ENCODE measurements at regions not wholly inside any gene's neighbourhood (a gene's known extent, or its start where the extent isn't known, plus 50 kb on each side); places are given as distances from the start of the nearest gene placed in this dataset.

DNA sequence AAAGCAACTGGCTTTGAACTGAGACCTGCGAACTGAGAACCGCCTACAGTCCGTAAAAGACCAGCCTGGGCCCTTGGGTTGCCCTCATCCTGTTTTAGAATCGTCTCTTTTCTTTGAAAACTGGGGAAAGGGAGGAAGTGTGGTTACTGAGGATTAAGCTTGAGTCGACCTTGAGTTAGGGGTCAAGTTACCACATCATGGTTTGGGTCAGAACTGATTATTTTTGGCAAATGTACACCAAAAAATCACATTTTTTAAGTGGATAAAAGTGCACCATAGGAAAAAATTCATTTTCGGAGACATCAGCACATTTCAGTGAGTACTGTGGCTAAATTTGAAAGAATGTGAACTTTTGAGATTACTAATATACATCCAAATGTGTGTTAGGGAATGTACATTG lies 76.9 kb upstream of the KAZN start:
- no peaks in the 10 kb centered on the region for H3F3A ChIP-seq (ENCODE audit: insufficient read depth)
- no peak overlapping the region for H2AFZ ChIP-seq (ENCODE audit: low read depth, low read length, severe bottlenecking)
- no peaks in the 10 kb centered on the region for H3K9me2 ChIP-seq (replicated peaks; ENCODE audit: insufficient read depth, low read length)
- TF ChIP-seq, protein P1, sequence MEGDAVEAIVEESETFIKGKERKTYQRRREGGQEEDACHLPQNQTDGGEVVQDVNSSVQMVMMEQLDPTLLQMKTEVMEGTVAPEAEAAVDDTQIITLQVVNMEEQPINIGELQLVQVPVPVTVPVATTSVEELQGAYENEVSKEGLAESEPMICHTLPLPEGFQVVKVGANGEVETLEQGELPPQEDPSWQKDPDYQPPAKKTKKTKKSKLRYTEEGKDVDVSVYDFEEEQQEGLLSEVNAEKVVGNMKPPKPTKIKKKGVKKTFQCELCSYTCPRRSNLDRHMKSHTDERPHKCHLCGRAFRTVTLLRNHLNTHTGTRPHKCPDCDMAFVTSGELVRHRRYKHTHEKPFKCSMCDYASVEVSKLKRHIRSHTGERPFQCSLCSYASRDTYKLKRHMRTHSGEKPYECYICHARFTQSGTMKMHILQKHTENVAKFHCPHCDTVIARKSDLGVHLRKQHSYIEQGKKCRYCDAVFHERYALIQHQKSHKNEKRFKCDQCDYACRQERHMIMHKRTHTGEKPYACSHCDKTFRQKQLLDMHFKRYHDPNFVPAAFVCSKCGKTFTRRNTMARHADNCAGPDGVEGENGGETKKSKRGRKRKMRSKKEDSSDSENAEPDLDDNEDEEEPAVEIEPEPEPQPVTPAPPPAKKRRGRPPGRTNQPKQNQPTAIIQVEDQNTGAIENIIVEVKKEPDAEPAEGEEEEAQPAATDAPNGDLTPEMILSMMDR (IDR thresholded peaks at IDR 0.05; ENCODE audit: insufficient read depth, low read length, poor library complexity, severe bottlenecking) = no peak
- TF ChIP-seq EZH2phosphoT487 (conservative IDR thresholded peaks at IDR 0.05; ENCODE audit: low read length) = no peak
- no peaks in the 10 kb centered on the region for H3K9me3 ChIP-seq (ENCODE audit: insufficient read depth, low read length)
- H3K27me3 ChIP-seq (ENCODE audit: low read length) = no peaks in the 10 kb centered on the region
- no peak overlapping the region for H3K27ac ChIP-seq (ENCODE audit: low read depth, low read length)
- H3K9ac ChIP-seq (ENCODE audit: low read length) = no peak overlapping the region
- no peak overlapping the region for H3K4me3 ChIP-seq (ENCODE audit: insufficient read depth, low read length, poor library complexity, severe bottlenecking)
- H3K36me3 ChIP-seq (ENCODE audit: low read length) = no peaks in the 10 kb centered on the region
- H3K4me2 ChIP-seq (ENCODE audit: low read depth, low read length, poor library complexity, severe bottlenecking) = no peak overlapping the region
- no peaks in the 10 kb centered on the region for H4K20me1 ChIP-seq (ENCODE audit: low read depth, low read length)
- no peaks in the 10 kb centered on the region for H3K79me2 ChIP-seq (ENCODE audit: insufficient read depth, low read length)

GRCh38 chr1:14522077-14522925 lies 76.2 kb upstream of the KAZN start:
- H3K27me3 ChIP-seq (ENCODE audit: low read length) = no peaks in the 10 kb centered on the region
- H3K27ac ChIP-seq (ENCODE audit: low read depth, low read length) = no peak overlapping the region
- no peaks in the 10 kb centered on the region for H3K9me3 ChIP-seq (ENCODE audit: insufficient read depth, low read length)
- no peak overlapping the region for H2AFZ ChIP-seq (ENCODE audit: low read depth, low read length, severe bottlenecking)
- H3K79me2 ChIP-seq (ENCODE audit: insufficient read depth, low read length) = no peaks in the 10 kb centered on the region
- H3K9me2 ChIP-seq (replicated peaks; ENCODE audit: insufficient read depth, low read length) = no peaks in the 10 kb centered on the region
- H3K4me2 ChIP-seq (ENCODE audit: low read depth, low read length, poor library complexity, severe bottlenecking) = no peak overlapping the region
- H3F3A ChIP-seq (ENCODE audit: insufficient read depth) = no peaks in the 10 kb centered on the region
- no peak overlapping the region for H3K9ac ChIP-seq (ENCODE audit: low read length)
- H4K20me1 ChIP-seq (ENCODE audit: low read depth, low read length) = no peaks in the 10 kb centered on the region
- TF ChIP-seq EZH2phosphoT487 (conservative IDR thresholded peaks at IDR 0.05; ENCODE audit: low read length) = no peak
- TF ChIP-seq, protein P1 (IDR thresholded peaks at IDR 0.05; ENCODE audit: insufficient read depth, low read length, poor library complexity, severe bottlenecking) = no peak
- no peaks in the 10 kb centered on the region for H3K36me3 ChIP-seq (ENCODE audit: low read length)
- no peak overlapping the region for H3K4me3 ChIP-seq (ENCODE audit: insufficient read depth, low read length, poor library complexity, severe bottlenecking)

DNA sequence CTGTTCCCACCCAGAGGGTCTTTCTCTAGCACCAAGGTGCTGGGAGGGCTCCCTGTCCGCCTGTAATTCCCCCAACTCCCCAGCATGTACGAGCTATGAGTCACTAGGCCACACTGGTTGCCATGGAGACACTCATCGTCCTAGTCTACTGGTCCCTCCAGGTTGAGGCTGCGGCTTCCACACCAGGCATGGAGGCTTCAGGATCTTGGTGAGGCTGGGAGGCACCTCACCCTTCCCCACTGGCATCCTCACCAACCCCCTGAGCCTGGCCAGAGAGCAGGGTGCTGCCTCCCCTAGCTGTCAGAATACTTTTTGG lies 75.6 kb upstream of the KAZN start:
- H3K9me3 ChIP-seq (ENCODE audit: insufficient read depth, low read length) = no peaks in the 10 kb centered on the region
- no peak overlapping the region for H2AFZ ChIP-seq (ENCODE audit: low read depth, low read length, severe bottlenecking)
- H3K4me3 ChIP-seq (ENCODE audit: insufficient read depth, low read length, poor library complexity, severe bottlenecking) = no peak overlapping the region
- no peaks in the 10 kb centered on the region for H3F3A ChIP-seq (ENCODE audit: insufficient read depth)
- H3K9ac ChIP-seq (ENCODE audit: low read length) = no peak overlapping the region
- TF ChIP-seq, protein P1 (IDR thresholded peaks at IDR 0.05; ENCODE audit: insufficient read depth, low read length, poor library complexity, severe bottlenecking) = no peak
- TF ChIP-seq EZH2phosphoT487 (conservative IDR thresholded peaks at IDR 0.05; ENCODE audit: low read length) = no peak
- H3K4me2 ChIP-seq (ENCODE audit: low read depth, low read length, poor library complexity, severe bottlenecking) = no peak overlapping the region
- no peak overlapping the region for H3K27ac ChIP-seq (ENCODE audit: low read depth, low read length)
- no peaks in the 10 kb centered on the region for H3K36me3 ChIP-seq (ENCODE audit: low read length)
- H3K9me2 ChIP-seq (replicated peaks; ENCODE audit: insufficient read depth, low read length) = no peaks in the 10 kb centered on the region
- H3K27me3 ChIP-seq (ENCODE audit: low read length) = no peaks in the 10 kb centered on the region
- H4K20me1 ChIP-seq (ENCODE audit: low read depth, low read length) = no peaks in the 10 kb centered on the region
- no peaks in the 10 kb centered on the region for H3K79me2 ChIP-seq (ENCODE audit: insufficient read depth, low read length)

Data from SU-DHL-6 (cell line).